Suprapubic skin (tissue), 4 donors: ENCODE measurements at regions not wholly inside any gene's neighbourhood (a gene's known extent, or its start where the extent isn't known, plus 50 kb on each side); places are given as distances from the start of the nearest gene placed in this dataset.

ENCODE experiments used
- DNase-seq, 2 donors: peaks; one replicate each; pipeline ENCODE4 v3.0.0-alpha.2; 2019; ENCODE audit warnings: low spot score in 2 of 2
- H3K27ac ChIP-seq: fragments of 200-600 bp; sonication (generic); one replicate; pipeline ENCODE4 v1.5.1; 2019
- H3K27me3 ChIP-seq: fragments of 200-600 bp; sonication (generic); one replicate; pipeline ENCODE4 v1.5.1; 2019
- H3K36me3 ChIP-seq: fragments of 200-600 bp; sonication (generic); one replicate; pipeline ENCODE4 v1.5.1; 2019
- H3K4me1 ChIP-seq: fragments of 200-600 bp; sonication (generic); one replicate; pipeline ENCODE4 v1.5.1; 2019
- H3K4me3 ChIP-seq: fragments of 200-600 bp; sonication (generic); one replicate; pipeline ENCODE4 v1.5.1; 2019; ENCODE audit warnings: mild to moderate bottlenecking
- H3K9me3 ChIP-seq: fragments of 200-600 bp; sonication (generic); one replicate; pipeline ENCODE4 v1.5.1; 2019
- EP300 ChIP-seq: sonication (generic); formaldehyde crosslinking; IDR thresholded peaks from one replicate; pipeline ENCODE4 v1.6.1; 2017; ENCODE audit warnings: antibody characterized with exemption
- POLR2A ChIP-seq, 2 donors: fragments of 450-650 bp; IDR thresholded peaks; one replicate each; pipeline ENCODE4 v1.6.1; 2017; ENCODE audit warnings: antibody characterized with exemption in 2 of 2, mild to moderate bottlenecking in 2 of 2, moderate library complexity in 2 of 2
- POLR2AphosphoS5 ChIP-seq, 3 donors: sonication (generic); formaldehyde crosslinking; IDR thresholded peaks; one replicate each; pipeline ENCODE4 v1.6.1; 2017; ENCODE audit warnings: antibody characterized with exemption in 3 of 3
- WGBS: methylation state at CpG from one replicate; pipeline ENCODE4 v1.1.5; 2018; 5-methylcytosine and 5-hydroxymethylcytosine counted together
- TF ChIP-seq, protein P1 (sequence below), 2 donors: fragments of 200-600 bp in 1 of 2; fragments of 450-650 bp in 1 of 2; sonication (generic) in 1 of 2; IDR thresholded peaks; one replicate each; pipeline ENCODE4 v1.5.1; 2016 to 2019; ENCODE audit warnings: antibody characterized with exemption in 2 of 2, mild to moderate bottlenecking in 1 of 2, moderate library complexity in 1 of 2

DNA sequence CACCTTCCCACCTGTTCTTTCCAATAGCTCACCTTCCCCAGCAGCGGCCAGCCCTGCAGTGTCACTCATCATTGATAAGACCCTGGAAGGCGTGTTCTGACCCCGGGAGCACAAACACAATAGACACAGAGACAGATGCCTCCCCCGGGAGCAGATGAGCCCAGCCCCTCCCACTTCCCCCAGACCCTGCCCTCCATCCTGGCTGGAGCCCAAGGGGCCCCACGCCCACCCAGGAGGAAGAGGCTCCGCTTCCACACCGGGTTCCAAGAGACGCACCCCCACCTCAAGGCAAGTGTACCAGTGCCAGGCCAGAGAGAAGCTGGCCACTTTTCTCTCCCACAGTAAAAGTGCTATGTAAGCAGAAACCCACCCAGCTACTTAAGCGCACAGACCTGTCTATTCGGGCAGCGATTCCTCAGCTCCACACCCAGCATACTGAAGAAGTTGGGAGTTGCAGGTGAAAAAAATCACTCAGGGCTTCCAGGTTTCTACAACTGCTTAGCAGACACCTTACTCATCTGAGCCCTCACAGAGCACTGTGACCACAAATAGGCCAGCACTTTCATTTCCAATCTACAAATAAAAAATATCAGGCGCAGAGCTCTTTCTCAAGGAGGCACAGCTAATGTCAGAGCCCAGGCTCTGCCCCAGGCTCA is 93.4 kb upstream of the NXT1 start:
- H3K36me3 ChIP-seq, result no peaks in the 10 kb centered on the region
- WGBS, result 43% methylated on average over 8 of the region's 12 CpGs
- peak in 1 of 2 donors; percentile 74 for DNase-seq
- H3K9me3 ChIP-seq, result no peaks in the 10 kb centered on the region
- peaks cover 28% of the 10 kb centered on the region for H3K4me1 ChIP-seq
- H3K27ac ChIP-seq, result peak overlapping the region; percentile 31
- no peak for TF ChIP-seq POLR2AphosphoS5 (IDR thresholded peaks at IDR 0.05)
- no peak overlapping the region for H3K4me3 ChIP-seq
- H3K27me3 ChIP-seq, result peaks cover 3% of the 10 kb centered on the region

DNA sequence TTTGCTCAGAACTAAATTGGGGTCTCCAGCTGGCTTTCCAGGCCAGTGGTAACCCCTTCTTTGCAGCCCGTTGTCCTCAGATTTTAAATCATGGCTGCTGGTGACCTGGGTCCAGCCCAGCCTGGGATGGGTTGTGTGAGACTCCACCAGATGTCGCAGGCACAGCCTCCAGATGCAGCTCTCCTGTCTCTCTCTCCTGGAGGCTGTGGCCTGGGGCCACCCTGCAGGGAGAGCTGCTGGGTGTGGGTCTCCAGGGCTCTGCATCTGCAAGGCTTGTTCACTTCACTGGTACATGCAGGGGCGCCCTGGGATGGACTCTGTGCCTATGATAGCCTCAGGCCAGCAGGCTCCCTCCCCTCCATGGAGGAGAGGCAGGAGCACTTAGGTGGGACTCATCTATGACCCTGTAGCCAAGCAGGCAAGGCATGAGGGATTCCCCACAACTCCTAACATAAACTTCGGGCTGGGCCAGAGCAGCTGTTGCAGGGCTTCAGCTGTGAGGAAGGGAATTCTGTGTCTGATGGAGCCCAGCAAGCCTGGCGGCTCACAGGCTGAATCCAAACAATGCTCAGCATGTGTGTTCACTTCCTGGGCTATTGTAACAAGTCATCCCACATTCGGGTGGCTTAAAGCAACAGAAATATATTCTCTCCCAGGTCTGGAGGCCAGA is 94.7 kb upstream of the NXT1 start:
- Histone ChIP-seq H3K4me3 (no peak overlapping the region), H3K4me1 (peaks cover 28% of the 10 kb centered on the region), H3K36me3 (no peaks in the 10 kb centered on the region), H3K27me3 (peaks cover 3% of the 10 kb centered on the region), H3K9me3 (no peaks in the 10 kb centered on the region), H3K27ac (no peak overlapping the region)
- TF ChIP-seq, protein P1, sequence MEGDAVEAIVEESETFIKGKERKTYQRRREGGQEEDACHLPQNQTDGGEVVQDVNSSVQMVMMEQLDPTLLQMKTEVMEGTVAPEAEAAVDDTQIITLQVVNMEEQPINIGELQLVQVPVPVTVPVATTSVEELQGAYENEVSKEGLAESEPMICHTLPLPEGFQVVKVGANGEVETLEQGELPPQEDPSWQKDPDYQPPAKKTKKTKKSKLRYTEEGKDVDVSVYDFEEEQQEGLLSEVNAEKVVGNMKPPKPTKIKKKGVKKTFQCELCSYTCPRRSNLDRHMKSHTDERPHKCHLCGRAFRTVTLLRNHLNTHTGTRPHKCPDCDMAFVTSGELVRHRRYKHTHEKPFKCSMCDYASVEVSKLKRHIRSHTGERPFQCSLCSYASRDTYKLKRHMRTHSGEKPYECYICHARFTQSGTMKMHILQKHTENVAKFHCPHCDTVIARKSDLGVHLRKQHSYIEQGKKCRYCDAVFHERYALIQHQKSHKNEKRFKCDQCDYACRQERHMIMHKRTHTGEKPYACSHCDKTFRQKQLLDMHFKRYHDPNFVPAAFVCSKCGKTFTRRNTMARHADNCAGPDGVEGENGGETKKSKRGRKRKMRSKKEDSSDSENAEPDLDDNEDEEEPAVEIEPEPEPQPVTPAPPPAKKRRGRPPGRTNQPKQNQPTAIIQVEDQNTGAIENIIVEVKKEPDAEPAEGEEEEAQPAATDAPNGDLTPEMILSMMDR (IDR thresholded peaks at IDR 0.05), result no peak
- TF ChIP-seq EP300 (no peak), POLR2AphosphoS5 (IDR thresholded peaks at IDR 0.05) (no peak), POLR2A (IDR thresholded peaks at IDR 0.05) (no peak)
- WGBS, result 51% methylated on average over 4 of the region's 6 CpGs
- DNase-seq, result peak in 1 of 2 donors; percentile 67

DNA sequence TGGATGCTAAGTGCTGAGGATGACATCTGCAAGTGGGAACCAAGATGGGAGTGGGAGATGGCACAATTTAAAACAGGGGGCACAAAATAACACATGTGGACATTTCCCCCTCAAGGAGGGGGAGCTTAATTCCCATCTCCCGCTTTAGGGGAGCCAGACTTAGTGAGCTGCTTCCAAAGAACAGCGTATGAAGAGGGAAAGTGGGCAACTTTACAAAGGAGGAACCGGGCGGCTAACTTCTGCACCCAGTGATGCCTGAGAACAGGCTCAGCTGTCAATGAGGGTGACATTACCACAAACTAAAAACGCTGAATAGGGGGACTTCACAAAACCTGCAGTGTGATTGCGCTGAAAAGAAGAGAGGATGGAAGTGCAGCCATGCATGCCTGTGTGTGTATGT is 95.5 kb upstream of the NXT1 start:
- TF ChIP-seq, protein P1 (IDR thresholded peaks at IDR 0.05), result no peak
- no peak for TF ChIP-seq EP300
- TF ChIP-seq POLR2A (IDR thresholded peaks at IDR 0.05), result no peak
- TF ChIP-seq POLR2AphosphoS5 (IDR thresholded peaks at IDR 0.05), result no peak
- 81% methylated on average over 6 of the region's 6 CpGs for WGBS
- DNase-seq, result peak in 1 of 2 donors; percentile 37
- Histone ChIP-seq H3K9me3 (no peaks in the 10 kb centered on the region), H3K4me1 (peaks cover 28% of the 10 kb centered on the region), H3K27ac (no peak overlapping the region), H3K4me3 (no peak overlapping the region), H3K36me3 (no peaks in the 10 kb centered on the region), H3K27me3 (peaks cover 3% of the 10 kb centered on the region)

DNA sequence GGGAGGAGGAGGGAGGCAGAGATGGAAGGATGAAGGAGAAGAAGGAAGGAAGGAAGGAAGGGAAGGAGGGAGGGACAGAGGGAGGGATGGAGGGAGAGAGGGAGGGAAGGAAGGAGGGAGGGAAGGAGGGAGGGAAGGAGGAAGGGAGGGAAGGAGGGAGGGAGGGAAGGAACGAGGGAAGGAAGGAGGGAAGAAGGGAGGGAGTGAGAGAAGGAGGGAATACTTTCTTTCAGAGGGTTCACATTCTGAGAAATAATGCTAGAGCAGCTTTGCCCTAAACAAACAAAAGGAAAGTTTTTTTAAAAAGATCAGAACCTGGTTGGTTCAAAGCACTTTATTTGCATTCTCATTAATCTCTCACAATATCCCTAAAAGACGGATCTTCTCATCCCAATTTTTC is 96.1 kb upstream of the NXT1 start:
- H3K9me3 ChIP-seq, result no peaks in the 10 kb centered on the region
- H3K27me3 ChIP-seq, result peaks cover 3% of the 10 kb centered on the region
- H3K4me1 ChIP-seq, result peaks cover 28% of the 10 kb centered on the region
- no peak for DNase-seq
- H3K27ac ChIP-seq, result no peak overlapping the region
- H3K36me3 ChIP-seq, result no peaks in the 10 kb centered on the region
- TF ChIP-seq EP300, result no peak
- TF ChIP-seq POLR2A (IDR thresholded peaks at IDR 0.05), result no peak
- no peak for TF ChIP-seq POLR2AphosphoS5 (IDR thresholded peaks at IDR 0.05)
- TF ChIP-seq, protein P1 (IDR thresholded peaks at IDR 0.05), result no peak
- H3K4me3 ChIP-seq, result no peak overlapping the region
- 61% methylated on average over 2 of the region's 2 CpGs for WGBS

DNA sequence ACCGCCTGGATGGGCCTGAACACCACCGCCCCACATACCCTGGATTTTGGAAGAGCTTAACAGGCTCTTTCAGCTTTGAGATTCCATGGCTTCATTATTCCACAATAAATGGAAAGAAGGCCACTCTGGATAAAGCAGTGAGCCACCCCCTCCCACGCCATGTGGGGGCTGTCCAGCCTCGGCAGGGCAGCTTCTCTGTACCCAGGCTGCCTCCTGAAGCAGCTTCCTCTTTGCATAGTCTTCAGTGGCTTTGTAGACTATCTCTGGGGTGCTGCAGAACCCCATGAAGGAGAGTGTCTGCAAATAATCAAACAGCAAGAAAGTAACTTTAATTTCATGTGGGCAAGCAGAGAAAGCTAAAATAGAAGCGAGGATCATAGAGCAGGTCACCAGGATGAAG is 96.6 kb upstream of the NXT1 start:
- TF ChIP-seq EP300 (no peak), POLR2AphosphoS5 (IDR thresholded peaks at IDR 0.05) (no peak), POLR2A (IDR thresholded peaks at IDR 0.05) (no peak)
- TF ChIP-seq, protein P1 (IDR thresholded peaks at IDR 0.05), result no peak
- no peak overlapping the region for H3K27ac ChIP-seq
- H3K4me1 ChIP-seq, result peaks cover 28% of the 10 kb centered on the region
- peak in 1 of 2 donors; percentile 37 for DNase-seq
- no peaks in the 10 kb centered on the region for H3K9me3 ChIP-seq
- no peaks in the 10 kb centered on the region for H3K36me3 ChIP-seq
- H3K27me3 ChIP-seq, result peaks cover 3% of the 10 kb centered on the region
- 79% methylated on average over 5 of the region's 5 CpGs for WGBS
- H3K4me3 ChIP-seq, result no peak overlapping the region
